ENCODE measurements at regions not wholly inside any gene's neighbourhood (a gene's known extent, or its start where the extent isn't known, plus 50 kb on each side); places are given as distances from the start of the nearest gene placed in this dataset.

DNA sequence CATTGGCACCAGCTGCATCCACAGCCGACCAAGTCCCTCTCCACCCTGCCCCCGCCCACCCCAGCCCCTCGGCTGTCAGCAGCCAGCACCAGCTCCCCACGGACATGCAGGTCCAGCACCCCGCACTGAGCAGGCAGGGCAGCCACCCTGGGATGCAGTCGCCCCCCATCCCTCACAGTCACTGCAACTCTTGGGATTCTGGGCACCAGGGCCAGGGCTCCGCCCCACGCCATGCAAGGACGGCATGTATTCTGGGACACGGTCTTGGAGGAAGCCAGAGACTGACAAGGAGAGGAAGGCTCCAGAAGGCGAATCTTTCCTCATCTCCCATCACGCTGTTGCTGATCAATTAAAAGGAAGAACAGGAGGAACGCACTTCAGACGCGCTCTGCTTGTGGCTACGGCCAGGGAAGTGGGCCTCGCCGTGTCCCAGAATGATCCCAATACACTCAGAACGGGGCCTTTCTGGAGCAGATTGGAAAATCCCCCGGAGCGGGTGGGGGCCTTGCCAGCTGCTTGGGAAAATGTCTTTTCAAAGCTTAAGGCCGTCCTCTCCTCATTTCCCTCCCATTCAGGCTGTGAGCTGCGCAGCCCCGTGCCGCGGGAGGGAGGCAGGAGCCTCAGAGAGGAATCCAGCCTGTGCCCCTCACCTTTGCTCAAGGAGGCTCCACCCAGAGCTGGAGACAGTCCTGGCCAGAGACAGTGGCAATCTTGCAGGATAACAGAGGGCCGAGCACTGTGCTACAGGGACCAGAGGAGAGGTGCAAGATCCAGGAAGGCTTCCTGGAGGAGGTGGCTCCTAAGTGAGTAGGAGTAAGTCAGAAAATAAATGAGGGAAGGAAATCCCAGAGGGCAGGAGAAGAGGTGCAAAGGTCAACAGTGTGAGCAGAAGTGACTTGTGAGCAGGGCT, 54.1 kb upstream of the DIO3 start:
- Histone ChIP-seq H3K27ac (ENCODE audit: low read length) (no peak overlapping the region), H3K9ac (ENCODE audit: low read length) (no peak overlapping the region), H3K4me3 (ENCODE audit: low read length) (no peak overlapping the region), H3K4me1 (ENCODE audit: low read length) (no peaks in the 10 kb centered on the region), H4K20me1 (ENCODE audit: insufficient read depth, low read length) (no peaks in the 10 kb centered on the region), H2AFZ (ENCODE audit: low read depth, low read length) (no peak overlapping the region), H3K4me2 (ENCODE audit: low read length) (no peak overlapping the region), H3K79me2 (ENCODE audit: low read length) (no peaks in the 10 kb centered on the region), H3K27me3 (ENCODE audit: low read depth, low read length) (no peaks in the 10 kb centered on the region), H3K9me3 (ENCODE audit: insufficient read depth, low read length) (no peaks in the 10 kb centered on the region), H3K36me3 (replicated peaks; ENCODE audit: low read depth, low read length) (no peaks in the 10 kb centered on the region)
- TF ChIP-seq, protein P1, sequence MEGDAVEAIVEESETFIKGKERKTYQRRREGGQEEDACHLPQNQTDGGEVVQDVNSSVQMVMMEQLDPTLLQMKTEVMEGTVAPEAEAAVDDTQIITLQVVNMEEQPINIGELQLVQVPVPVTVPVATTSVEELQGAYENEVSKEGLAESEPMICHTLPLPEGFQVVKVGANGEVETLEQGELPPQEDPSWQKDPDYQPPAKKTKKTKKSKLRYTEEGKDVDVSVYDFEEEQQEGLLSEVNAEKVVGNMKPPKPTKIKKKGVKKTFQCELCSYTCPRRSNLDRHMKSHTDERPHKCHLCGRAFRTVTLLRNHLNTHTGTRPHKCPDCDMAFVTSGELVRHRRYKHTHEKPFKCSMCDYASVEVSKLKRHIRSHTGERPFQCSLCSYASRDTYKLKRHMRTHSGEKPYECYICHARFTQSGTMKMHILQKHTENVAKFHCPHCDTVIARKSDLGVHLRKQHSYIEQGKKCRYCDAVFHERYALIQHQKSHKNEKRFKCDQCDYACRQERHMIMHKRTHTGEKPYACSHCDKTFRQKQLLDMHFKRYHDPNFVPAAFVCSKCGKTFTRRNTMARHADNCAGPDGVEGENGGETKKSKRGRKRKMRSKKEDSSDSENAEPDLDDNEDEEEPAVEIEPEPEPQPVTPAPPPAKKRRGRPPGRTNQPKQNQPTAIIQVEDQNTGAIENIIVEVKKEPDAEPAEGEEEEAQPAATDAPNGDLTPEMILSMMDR (IDR thresholded peaks at IDR 0.05; ENCODE audit: low read depth, low read length): no peak
- no peak for TF ChIP-seq EZH2phosphoT487 (IDR thresholded peaks at IDR 0.05; ENCODE audit: low read depth)

DNA sequence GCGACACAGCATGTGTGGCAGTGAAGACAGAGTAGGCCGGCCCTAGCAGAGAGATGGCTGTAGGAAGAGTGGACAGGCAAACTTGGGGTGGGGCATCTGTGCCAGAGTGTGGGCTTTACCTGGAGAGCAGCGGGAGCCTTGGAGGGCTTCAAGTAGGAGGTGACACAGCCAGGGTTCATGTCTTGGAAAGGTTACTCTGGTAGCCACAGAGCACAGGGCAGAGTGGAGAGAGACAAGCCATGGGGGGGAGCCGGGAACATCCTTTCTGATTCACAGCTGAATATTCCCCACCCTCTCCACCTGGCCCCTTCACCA, 53.5 kb upstream of the DIO3 start:
- Histone ChIP-seq H3K4me1 (ENCODE audit: low read length) (no peaks in the 10 kb centered on the region), H3K9ac (ENCODE audit: low read length) (no peak overlapping the region), H3K4me2 (ENCODE audit: low read length) (no peak overlapping the region), H3K27ac (ENCODE audit: low read length) (no peak overlapping the region), H2AFZ (ENCODE audit: low read depth, low read length) (no peak overlapping the region), H3K36me3 (replicated peaks; ENCODE audit: low read depth, low read length) (no peaks in the 10 kb centered on the region), H3K27me3 (ENCODE audit: low read depth, low read length) (no peaks in the 10 kb centered on the region), H3K79me2 (ENCODE audit: low read length) (no peaks in the 10 kb centered on the region), H3K9me3 (ENCODE audit: insufficient read depth, low read length) (no peaks in the 10 kb centered on the region), H3K4me3 (ENCODE audit: low read length) (no peak overlapping the region), H4K20me1 (ENCODE audit: insufficient read depth, low read length) (no peaks in the 10 kb centered on the region)
- TF ChIP-seq EZH2phosphoT487 (IDR thresholded peaks at IDR 0.05; ENCODE audit: low read depth): no peak
- TF ChIP-seq, protein P1 (IDR thresholded peaks at IDR 0.05; ENCODE audit: low read depth, low read length): no peak

DNA sequence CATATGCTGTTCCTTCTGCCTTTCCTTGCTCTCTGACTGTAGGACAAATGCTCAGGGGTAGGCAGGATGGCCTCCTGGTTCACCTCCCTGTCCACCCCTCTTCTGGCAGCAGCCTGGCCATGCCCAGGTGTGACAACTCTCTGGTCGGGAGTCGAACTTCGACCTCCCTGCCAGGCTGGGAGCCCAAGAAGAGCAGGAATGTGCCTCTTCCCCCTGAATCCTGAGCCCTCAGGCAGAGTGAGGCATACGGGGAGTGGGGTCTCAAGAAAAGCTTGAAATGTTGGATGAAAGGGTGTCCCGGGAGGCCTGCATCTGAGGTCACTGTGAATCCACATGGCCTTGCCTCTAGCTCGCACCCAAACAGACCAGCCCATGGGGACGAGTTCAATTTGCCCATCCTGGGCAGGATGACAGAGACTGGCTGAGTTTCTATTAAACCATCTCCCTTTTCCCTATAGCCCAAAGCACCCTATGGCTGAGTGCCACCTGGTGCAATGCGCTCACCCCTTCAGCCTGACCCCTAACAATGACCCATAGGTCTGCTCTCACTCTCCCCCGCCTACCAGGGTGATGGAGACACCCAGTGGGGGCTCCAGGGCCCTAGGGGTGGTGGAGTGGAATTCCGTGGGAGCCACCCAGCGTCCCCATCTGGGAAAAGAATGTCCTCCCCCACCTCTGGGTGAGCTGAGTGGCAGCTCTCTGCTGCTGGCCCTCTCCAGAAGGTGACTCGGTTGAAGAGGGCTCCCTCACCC, 52.9 kb upstream of the DIO3 start:
- no peak overlapping the region for H3K4me2 ChIP-seq (ENCODE audit: low read length)
- no peak overlapping the region for H3K27ac ChIP-seq (ENCODE audit: low read length)
- no peaks in the 10 kb centered on the region for H3K9me3 ChIP-seq (ENCODE audit: insufficient read depth, low read length)

More for the DNA sequence above, 52.9 kb upstream of the DIO3 start:
- no peaks in the 10 kb centered on the region for H3K36me3 ChIP-seq (replicated peaks; ENCODE audit: low read depth, low read length)
- H4K20me1 ChIP-seq (ENCODE audit: insufficient read depth, low read length): no peaks in the 10 kb centered on the region
- H2AFZ ChIP-seq (ENCODE audit: low read depth, low read length): no peak overlapping the region
- H3K4me3 ChIP-seq (ENCODE audit: low read length): no peak overlapping the region
- TF ChIP-seq, protein P1 (IDR thresholded peaks at IDR 0.05; ENCODE audit: low read depth, low read length): no peak
- no peak for TF ChIP-seq EZH2phosphoT487 (IDR thresholded peaks at IDR 0.05; ENCODE audit: low read depth)
- no peaks in the 10 kb centered on the region for H3K27me3 ChIP-seq (ENCODE audit: low read depth, low read length)
- no peak overlapping the region for H3K9ac ChIP-seq (ENCODE audit: low read length)
- no peaks in the 10 kb centered on the region for H3K79me2 ChIP-seq (ENCODE audit: low read length)
- no peaks in the 10 kb centered on the region for H3K4me1 ChIP-seq (ENCODE audit: low read length)

Measured in OCI-LY3 (cell line).